Stimulated activated CD8-positive, alpha-beta memory T cell treated with anti-CD3 and anti-CD28 coated beads, Interleukin-15, amount 100 ng/mL, for 4 hours (primary cell): ENCODE measurements at regions not wholly inside any gene's neighbourhood (a gene's known extent, or its start where the extent isn't known, plus 50 kb on each side); places are given as distances from the start of the nearest gene placed in this dataset.

Experiments
- DNase-seq, 2 donors: peaks; one replicate each; pipeline ENCODE4 v3.0.0-alpha.2; 2020; ENCODE audit warnings: low read depth in 2 of 2

- DNase-seq: no peak
These were observed 170.2 kb upstream of the ZMIZ1 start for GRCh38 chr10:78898341-78899097.

- DNase-seq: no peak
These were observed 169.5 kb upstream of the ZMIZ1 start for GRCh38 chr10:78899098-78899754.

GRCh38 chr10:78899996-78900714 lies 168.6 kb upstream of the ZMIZ1 start:
- DNase-seq: no peak

GRCh38 chr10:78900715-78901430 lies 167.9 kb upstream of the ZMIZ1 start:
- DNase-seq: no peak

GRCh38 chr10:78901694-78902093 lies 167.1 kb upstream of the ZMIZ1 start:
- DNase-seq: no peak

GRCh38 chr10:78902815-78903214 lies 166.0 kb upstream of the ZMIZ1 start:
- no peak for DNase-seq

GRCh38 chr10:78903341-78903940 lies 165.3 kb upstream of the ZMIZ1 start:
- DNase-seq: no peak

GRCh38 chr10:78904196-78904595 lies 164.6 kb upstream of the ZMIZ1 start:
- no peak for DNase-seq

- no peak for DNase-seq
These were observed 163.5 kb upstream of the ZMIZ1 start for GRCh38 chr10:78905015-78905956.

- DNase-seq: no peak
These were observed 162.8 kb upstream of the ZMIZ1 start for GRCh38 chr10:78905957-78906308.

GRCh38 chr10:78906734-78907390 lies 161.9 kb upstream of the ZMIZ1 start:
- DNase-seq: no peak

- DNase-seq: no peak
These were observed 161.1 kb upstream of the ZMIZ1 start for GRCh38 chr10:78907551-78908211.

- DNase-seq: no peak
These were observed 159.5 kb upstream of the ZMIZ1 start for GRCh38 chr10:78909221-78909620.

GRCh38 chr10:78910021-78910420 lies 158.7 kb upstream of the ZMIZ1 start:
- DNase-seq: no peak

GRCh38 chr10:78910476-78910875 lies 158.3 kb upstream of the ZMIZ1 start:
- no peak for DNase-seq

GRCh38 chr10:78910886-78911285 lies 157.9 kb upstream of the ZMIZ1 start:
- no peak for DNase-seq

GRCh38 chr10:78911533-78912340 lies 157.0 kb upstream of the ZMIZ1 start:
- DNase-seq: no peak

GRCh38 chr10:78912361-78913218 lies 156.2 kb upstream of the ZMIZ1 start:
- DNase-seq: no peak
